ENCODE measurements at regions not wholly inside any gene's neighbourhood (a gene's known extent, or its start where the extent isn't known, plus 50 kb on each side); places are given as distances from the start of the nearest gene placed in this dataset.

GRCh38 chr6:73901311-73901710 is 205.3 kb downstream of the CD109 start:
- DNase-seq, result no peak

GRCh38 chr6:73898599-73898998 is 202.6 kb downstream of the CD109 start:
- DNase-seq, result no peak

- DNase-seq, result no peak
These were observed 197.7 kb downstream of the CD109 start for GRCh38 chr6:73893696-73894095.

- no peak for DNase-seq
These were observed 192.0 kb downstream of the CD109 start for GRCh38 chr6:73888050-73888449.

- DNase-seq, result no peak
These were observed 189.4 kb downstream of the CD109 start for GRCh38 chr6:73885393-73885792.

- DNase-seq, result no peak
These were observed 188.5 kb downstream of the CD109 start for GRCh38 chr6:73884540-73884939.

- DNase-seq, result no peak
These were observed 183.7 kb downstream of the CD109 start for GRCh38 chr6:73879501-73880293.

- no peak for DNase-seq
These were observed 182.4 kb downstream of the CD109 start for GRCh38 chr6:73878403-73878802.
